H1 (cell line): ENCODE measurements at regions not wholly inside any gene's neighbourhood (a gene's known extent, or its start where the extent isn't known, plus 50 kb on each side); places are given as distances from the start of the nearest gene placed in this dataset.

Experiments
- YY1 ChIP-seq: IDR thresholded peaks from 2 replicates; pipeline ENCODE4 v1.6.1; 2011; ENCODE audit warnings: low read depth, mild to moderate bottlenecking, low read length
- TF ChIP-seq, protein P1 (sequence below): IDR thresholded peaks from 2 replicates; pipeline ENCODE4 v1.6.1; 2012; ENCODE audit warnings: low read length, inconsistent platforms

- no peak for TF ChIP-seq YY1
- TF ChIP-seq, protein P1, sequence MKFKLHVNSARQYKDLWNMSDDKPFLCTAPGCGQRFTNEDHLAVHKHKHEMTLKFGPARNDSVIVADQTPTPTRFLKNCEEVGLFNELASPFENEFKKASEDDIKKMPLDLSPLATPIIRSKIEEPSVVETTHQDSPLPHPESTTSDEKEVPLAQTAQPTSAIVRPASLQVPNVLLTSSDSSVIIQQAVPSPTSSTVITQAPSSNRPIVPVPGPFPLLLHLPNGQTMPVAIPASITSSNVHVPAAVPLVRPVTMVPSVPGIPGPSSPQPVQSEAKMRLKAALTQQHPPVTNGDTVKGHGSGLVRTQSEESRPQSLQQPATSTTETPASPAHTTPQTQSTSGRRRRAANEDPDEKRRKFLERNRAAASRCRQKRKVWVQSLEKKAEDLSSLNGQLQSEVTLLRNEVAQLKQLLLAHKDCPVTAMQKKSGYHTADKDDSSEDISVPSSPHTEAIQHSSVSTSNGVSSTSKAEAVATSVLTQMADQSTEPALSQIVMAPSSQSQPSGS = no peak
Measured at GRCh38 chr5:160496334-160496733, 74.7 kb downstream of the PTTG1 start (continued).
